ENCODE measurements at regions not wholly inside any gene's neighbourhood (a gene's known extent, or its start where the extent isn't known, plus 50 kb on each side); places are given as distances from the start of the nearest gene placed in this dataset.

DNA sequence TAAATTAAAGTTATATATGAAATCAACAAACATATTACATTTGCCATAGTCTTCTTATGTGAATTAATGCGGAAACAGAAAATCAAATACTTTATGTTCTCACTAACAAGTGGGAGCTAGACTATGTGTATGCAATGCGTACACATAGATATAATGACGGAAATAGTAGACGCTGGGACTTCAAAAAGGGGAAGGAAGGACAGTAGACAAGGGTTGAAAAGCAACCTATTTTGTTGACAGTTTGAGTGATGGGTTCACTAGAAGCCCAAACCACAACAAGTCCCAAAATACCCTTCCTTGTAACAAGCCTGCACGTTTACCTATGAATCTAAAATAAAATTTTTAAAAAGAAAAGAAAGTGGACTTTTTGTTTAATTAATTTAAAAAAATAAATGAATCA is 430.8 kb upstream of the CNTN5 start:
- no peak overlapping the region for H3K9ac ChIP-seq (ENCODE audit: low read length)
- no peak overlapping the region for H2AFZ ChIP-seq (ENCODE audit: low read length)
- H3K79me2 ChIP-seq (ENCODE audit: low read length) = no peaks in the 10 kb centered on the region
- H3K4me1 ChIP-seq (ENCODE audit: insufficient read depth, low read length) = no peaks in the 10 kb centered on the region
- H3K4me3 ChIP-seq (ENCODE audit: low read length) = no peak overlapping the region
- POLR2A ChIA-PET (ENCODE audit: unreplicated experiment) = no interaction called here
- no peaks in the 10 kb centered on the region for H3K36me3 ChIP-seq (ENCODE audit: low read depth, low read length)
- H4K20me1 ChIP-seq (ENCODE audit: low read length) = no peaks in the 10 kb centered on the region
- no peaks in the 10 kb centered on the region for H3F3A ChIP-seq (ENCODE audit: low read length, unreplicated experiment)
- CTCF ChIA-PET = no interaction called here
- BruUV-seq (replicated peaks) = no TSS peak
- ATAC-seq = no peak
- H3K9me2 ChIP-seq (replicated peaks; ENCODE audit: low read length) = no peaks in the 10 kb centered on the region
- no peak overlapping the region for H3K4me2 ChIP-seq (ENCODE audit: low read length)
- H3K27me3 ChIP-seq (ENCODE audit: low read length) = peaks cover 1% of the 10 kb centered on the region; the same call in 1 of the 2 replicates
- peaks cover 11% of the 10 kb centered on the region for H3K9me3 ChIP-seq (ENCODE audit: low read length)
- DNase-seq = no peak
- TF ChIP-seq, protein P1, sequence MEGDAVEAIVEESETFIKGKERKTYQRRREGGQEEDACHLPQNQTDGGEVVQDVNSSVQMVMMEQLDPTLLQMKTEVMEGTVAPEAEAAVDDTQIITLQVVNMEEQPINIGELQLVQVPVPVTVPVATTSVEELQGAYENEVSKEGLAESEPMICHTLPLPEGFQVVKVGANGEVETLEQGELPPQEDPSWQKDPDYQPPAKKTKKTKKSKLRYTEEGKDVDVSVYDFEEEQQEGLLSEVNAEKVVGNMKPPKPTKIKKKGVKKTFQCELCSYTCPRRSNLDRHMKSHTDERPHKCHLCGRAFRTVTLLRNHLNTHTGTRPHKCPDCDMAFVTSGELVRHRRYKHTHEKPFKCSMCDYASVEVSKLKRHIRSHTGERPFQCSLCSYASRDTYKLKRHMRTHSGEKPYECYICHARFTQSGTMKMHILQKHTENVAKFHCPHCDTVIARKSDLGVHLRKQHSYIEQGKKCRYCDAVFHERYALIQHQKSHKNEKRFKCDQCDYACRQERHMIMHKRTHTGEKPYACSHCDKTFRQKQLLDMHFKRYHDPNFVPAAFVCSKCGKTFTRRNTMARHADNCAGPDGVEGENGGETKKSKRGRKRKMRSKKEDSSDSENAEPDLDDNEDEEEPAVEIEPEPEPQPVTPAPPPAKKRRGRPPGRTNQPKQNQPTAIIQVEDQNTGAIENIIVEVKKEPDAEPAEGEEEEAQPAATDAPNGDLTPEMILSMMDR (conservative IDR thresholded peaks at IDR 0.05; ENCODE audit: low read depth, low read length) = no peak
- TF ChIP-seq EZH2 (IDR thresholded peaks at IDR 0.05; ENCODE audit: low read length, unreplicated experiment) (no peak), EZH2phosphoT487 (IDR thresholded peaks at IDR 0.05; ENCODE audit: borderline replicate concordance, low read length) (no peak)
- intact Hi-C loops (cut with micrococcal nuclease) = no loop called here
- H3K27ac ChIP-seq (ENCODE audit: low read length) = no peak overlapping the region

DNA sequence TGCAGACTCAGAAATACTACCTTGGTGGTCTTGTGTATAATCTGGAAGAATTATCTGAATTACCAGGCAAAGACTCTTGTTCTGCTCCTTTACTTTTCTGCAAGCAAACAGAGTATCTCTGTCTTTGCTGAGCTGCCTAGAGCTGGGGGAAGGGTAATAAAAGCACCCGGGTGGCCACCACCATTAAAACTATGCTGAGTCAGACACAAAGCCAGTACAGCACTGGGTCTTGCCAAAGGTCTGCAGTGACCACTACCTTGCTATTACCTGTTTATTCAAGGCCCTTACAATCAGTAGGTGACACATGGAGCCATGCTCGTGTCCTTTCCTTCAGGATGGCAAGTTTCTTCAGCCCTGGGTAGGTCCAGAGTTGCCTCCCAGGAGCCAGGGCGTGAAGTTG is 420.6 kb upstream of the CNTN5 start:
- TF ChIP-seq EZH2phosphoT487 (IDR thresholded peaks at IDR 0.05; ENCODE audit: borderline replicate concordance, low read length) (no peak), EZH2 (IDR thresholded peaks at IDR 0.05; ENCODE audit: low read length, unreplicated experiment) (no peak)
- TF ChIP-seq, protein P1 (conservative IDR thresholded peaks at IDR 0.05; ENCODE audit: low read depth, low read length) = no peak
- H3K79me2 ChIP-seq (ENCODE audit: low read length) = no peaks in the 10 kb centered on the region
- H3K27me3 ChIP-seq (ENCODE audit: low read length) = no peaks in the 10 kb centered on the region
- H3K9me3 ChIP-seq (ENCODE audit: low read length) = peaks cover 4% of the 10 kb centered on the region; the same call in 1 of the 2 replicates
- H3F3A ChIP-seq (ENCODE audit: low read length, unreplicated experiment) = no peaks in the 10 kb centered on the region
- H3K4me2 ChIP-seq (ENCODE audit: low read length) = no peak overlapping the region
- H3K9ac ChIP-seq (ENCODE audit: low read length) = no peak overlapping the region
- intact Hi-C loops (cut with micrococcal nuclease) = no loop called here
- ATAC-seq = no peak
- no peak overlapping the region for H3K4me3 ChIP-seq (ENCODE audit: low read length)
- CTCF ChIA-PET = no interaction called here
- DNase-seq = no peak
- no peak overlapping the region for H3K27ac ChIP-seq (ENCODE audit: low read length)
- H4K20me1 ChIP-seq (ENCODE audit: low read length) = no peaks in the 10 kb centered on the region
- H3K9me2 ChIP-seq (replicated peaks; ENCODE audit: low read length) = no peaks in the 10 kb centered on the region
- BruUV-seq (replicated peaks) = no TSS peak
- POLR2A ChIA-PET (ENCODE audit: unreplicated experiment) = no interaction called here
- H2AFZ ChIP-seq (ENCODE audit: low read length) = no peak overlapping the region
- no peaks in the 10 kb centered on the region for H3K4me1 ChIP-seq (ENCODE audit: insufficient read depth, low read length)
- no peaks in the 10 kb centered on the region for H3K36me3 ChIP-seq (ENCODE audit: low read depth, low read length)

GRCh38 chr11:98600786-98601773 is 419.7 kb upstream of the CNTN5 start:
- no peaks in the 10 kb centered on the region for H3K36me3 ChIP-seq (ENCODE audit: low read depth, low read length)
- H3K27me3 ChIP-seq (ENCODE audit: low read length) = peaks cover 5% of the 10 kb centered on the region; the same call in 1 of the 2 replicates
- intact Hi-C loops (cut with micrococcal nuclease) = no loop called here
- no peak overlapping the region for H3K4me3 ChIP-seq (ENCODE audit: low read length)
- H3K9me2 ChIP-seq (replicated peaks; ENCODE audit: low read length) = no peaks in the 10 kb centered on the region
- peaks cover 4% of the 10 kb centered on the region; the same call in 1 of the 2 replicates for H3K9me3 ChIP-seq (ENCODE audit: low read length)
- ChIA-PET CTCF (no interaction called here), POLR2A (ENCODE audit: unreplicated experiment) (no interaction called here)
- no peaks in the 10 kb centered on the region for H3K4me1 ChIP-seq (ENCODE audit: insufficient read depth, low read length)
- no TSS peak for BruUV-seq (replicated peaks)
- H3K9ac ChIP-seq (ENCODE audit: low read length) = no peak overlapping the region
- H3F3A ChIP-seq (ENCODE audit: low read length, unreplicated experiment) = no peaks in the 10 kb centered on the region
- no peaks in the 10 kb centered on the region for H3K79me2 ChIP-seq (ENCODE audit: low read length)
- TF ChIP-seq, protein P1 (conservative IDR thresholded peaks at IDR 0.05; ENCODE audit: low read depth, low read length) = no peak
- no peak for TF ChIP-seq EZH2phosphoT487 (IDR thresholded peaks at IDR 0.05; ENCODE audit: borderline replicate concordance, low read length)
- TF ChIP-seq EZH2 (IDR thresholded peaks at IDR 0.05; ENCODE audit: low read length, unreplicated experiment) = no peak
- H3K27ac ChIP-seq (ENCODE audit: low read length) = no peak overlapping the region
- DNase-seq (no peak), ATAC-seq (no peak)
- H2AFZ ChIP-seq (ENCODE audit: low read length) = no peak overlapping the region
- H3K4me2 ChIP-seq (ENCODE audit: low read length) = no peak overlapping the region
- no peaks in the 10 kb centered on the region for H4K20me1 ChIP-seq (ENCODE audit: low read length)
